HG02678 (cell line): ENCODE measurements at regions not wholly inside any gene's neighbourhood (a gene's known extent, or its start where the extent isn't known, plus 50 kb on each side); places are given as distances from the start of the nearest gene placed in this dataset.
"Not testable (repeated sequence)": the region's sequence is repeated elsewhere in the genome, so short reads cannot be mapped to it uniquely, and the experiment has no call there.

Experiments
- ATAC-seq: cut with Tn5 transposase; IDR thresholded peaks from one replicate; pipeline ENCODE4 v1.9.1; 2021; ENCODE audit warnings: mild to moderate bottlenecking, moderate library complexity; ENCODE audit not compliant: unreplicated experiment

DNA sequence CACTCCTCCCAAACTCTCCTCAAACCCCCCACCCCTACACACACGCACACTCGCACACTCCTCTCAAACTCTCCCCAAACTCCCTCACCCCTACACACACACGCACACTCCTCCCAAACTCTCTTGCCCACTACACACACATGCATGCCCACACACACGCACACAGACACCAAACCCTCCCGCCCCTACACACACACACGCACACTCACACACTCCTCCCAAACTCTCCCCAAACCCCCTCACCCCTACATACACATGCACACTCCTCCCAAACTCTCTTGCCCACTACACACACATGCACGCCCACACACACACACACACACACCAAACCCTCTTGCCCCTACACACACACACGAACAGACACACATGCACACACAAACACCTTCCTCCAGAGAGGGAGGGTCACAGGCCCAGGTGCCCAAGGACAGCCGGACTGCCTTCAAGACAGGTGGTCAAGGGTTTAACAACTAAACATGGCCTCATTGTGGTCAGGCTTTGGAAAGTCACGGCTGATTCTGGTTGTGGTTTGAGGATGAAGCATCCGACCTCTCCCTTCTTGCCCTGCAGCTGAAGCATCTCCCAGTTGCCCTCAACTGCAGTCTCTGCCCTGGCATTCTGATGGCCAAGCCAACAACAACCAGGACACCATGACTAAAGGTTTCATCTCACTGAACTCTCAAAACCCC is 72.3 kb upstream of the SNTG2 start:
- no peak for ATAC-seq

DNA sequence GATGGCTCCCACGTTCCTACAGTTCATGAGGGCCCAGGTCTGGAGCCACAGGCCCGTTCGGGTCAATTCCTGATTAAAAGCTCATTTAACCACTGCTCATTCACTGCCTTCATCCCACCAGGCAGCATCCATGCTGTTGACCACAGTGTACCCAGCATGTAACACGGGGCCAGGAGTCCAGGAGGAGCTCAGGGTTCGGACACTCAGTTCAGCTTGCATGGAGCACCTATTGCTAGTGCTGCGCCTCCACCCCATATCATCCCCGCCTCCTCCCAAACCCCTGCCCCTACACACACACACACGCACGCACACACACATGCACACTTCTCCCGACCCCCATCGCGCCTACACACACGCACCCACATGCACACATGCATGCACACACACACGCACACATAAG is 72.9 kb upstream of the SNTG2 start:
- no peak for ATAC-seq

DNA sequence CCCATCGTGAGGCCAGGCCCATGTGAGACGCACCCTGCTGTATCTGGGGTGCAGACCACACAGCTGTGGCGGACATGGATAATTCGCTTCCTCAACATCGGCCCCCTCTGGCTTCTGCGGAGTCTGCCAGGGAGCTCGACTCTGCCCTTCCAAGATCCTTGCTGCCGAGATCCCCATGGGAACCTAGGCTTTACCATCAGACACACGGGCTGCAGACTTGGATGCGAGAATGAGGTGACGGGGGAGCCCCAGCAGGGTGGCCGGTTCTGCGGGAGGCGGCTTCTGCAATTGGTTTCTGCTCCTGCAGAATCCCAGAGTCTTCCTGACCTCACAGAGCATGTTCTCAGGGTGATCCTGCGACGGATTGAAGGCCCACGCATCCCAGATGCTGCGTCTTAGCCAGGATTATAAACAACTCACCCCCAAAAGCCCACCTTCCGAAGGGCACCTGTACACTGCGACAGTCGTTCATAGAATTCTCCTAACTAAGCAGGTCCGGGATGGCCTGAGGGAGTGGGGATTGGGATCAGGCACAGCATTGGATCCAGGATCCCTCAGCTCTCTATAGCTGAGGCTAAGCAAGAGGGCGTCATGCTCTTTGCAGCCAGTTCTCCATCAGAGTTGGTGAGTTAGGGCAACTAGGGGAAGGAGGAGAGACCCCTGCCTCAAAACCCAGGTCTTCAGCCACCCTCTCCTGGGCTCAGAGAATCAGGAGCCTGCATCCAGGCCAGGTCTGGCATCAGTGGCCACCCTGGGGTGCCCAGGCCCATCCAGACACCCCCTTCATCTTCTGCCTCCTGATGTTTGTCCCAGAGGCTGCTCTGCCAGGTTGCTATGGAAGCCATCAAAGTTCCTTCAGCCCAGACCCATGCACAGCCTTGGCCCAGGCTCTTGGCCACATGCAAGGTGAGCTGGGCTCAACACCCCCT is 74.7 kb upstream of the SNTG2 start:
- ATAC-seq, result no peak

DNA sequence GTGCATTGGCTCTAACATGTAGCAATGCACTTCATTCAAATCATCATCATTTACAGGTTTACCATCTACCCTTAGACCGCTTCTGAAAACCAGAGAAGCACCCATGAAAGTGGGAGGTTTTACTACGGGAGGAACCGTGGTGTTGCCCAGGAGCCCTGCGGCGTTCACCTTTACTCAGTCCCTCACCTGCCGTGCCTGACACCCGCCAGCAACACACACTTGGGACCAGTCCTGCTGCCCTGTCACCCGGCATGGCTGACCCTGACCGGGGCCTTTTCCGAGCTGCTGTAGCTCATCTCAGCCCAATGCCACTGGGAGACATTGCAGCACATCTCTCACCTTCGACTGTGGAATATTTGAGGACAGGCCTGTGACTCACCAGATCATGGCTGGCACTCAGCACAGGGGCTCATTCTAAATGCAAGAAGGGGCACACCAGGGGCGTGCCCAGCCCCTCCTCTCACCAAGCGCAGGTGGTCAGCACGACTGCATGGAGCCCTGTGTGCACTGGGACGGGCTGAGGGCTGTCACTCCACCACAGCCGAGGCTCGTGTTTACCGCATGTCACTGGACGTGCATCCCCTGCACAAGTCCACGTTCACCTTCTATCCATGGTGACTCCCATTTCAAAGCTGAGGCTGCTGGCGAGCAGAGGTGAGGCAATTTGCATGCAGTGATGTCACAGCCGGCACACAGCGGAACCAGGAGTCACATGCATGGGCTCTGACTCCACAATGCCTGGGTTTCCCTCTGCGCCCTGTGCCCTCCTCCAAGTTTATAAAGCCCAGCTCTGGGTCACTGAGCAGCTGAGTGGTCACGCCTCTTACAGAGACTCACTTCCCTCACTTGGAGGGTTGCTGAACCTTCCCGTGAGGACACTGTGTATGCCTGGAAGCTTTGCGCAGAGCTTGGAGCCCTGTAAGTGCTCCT is 76.7 kb upstream of the SNTG2 start:
- ATAC-seq, result no peak

DNA sequence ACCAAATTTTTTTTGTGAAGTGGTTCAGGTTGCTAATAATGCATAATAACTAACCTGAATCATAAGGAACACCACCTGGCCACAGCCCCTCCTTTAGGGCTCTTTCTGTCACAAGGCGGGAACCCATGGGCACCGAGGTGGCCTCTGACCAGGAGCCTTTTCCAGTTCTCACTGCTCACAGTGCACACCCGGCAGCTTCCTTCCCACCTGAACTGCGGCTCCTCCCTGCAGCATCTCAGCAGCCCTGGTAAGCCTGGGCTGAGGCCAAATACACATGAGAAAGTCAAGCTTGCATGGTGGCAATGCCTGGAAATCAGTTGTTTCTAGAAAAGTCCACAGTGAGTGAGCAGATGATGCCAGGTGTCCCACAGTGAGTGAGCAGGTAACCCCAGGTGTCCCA is 77.6 kb upstream of the SNTG2 start:
- no peak for ATAC-seq

DNA sequence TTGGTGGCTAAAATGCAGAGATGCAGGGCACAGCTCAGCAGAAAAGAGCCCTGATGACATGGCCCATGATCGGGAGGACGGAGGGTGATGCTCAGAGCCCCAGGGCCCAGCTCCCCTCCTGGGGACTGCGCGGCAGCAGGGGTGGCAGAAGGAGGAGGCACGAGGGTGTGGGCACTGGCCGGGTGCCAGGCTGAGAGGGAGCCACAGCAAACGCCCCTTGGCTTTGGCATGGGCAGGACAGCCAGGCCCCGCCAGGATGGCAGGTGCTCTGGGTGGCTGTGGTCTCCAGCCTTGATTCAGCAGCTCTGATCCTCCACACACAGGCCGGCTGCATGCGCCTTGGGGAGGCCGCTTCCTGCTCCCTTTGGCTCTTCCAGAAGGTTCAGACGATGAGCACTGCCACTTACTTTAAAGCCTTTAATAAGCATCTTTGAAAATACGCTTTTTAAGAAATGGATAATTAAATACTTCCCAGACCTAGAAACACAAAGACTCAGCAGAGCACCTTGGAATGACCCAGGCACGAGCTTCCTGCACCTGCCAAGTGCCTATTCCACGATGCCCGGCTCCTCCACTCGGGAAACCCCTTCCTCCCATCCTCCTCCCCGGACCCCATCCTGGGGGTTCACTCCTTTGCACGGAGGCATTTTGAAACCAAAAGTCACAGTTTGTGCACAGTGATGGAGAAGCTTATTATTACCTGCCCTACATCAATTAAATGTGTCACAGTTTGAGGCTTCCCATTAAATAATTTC is 78.5 kb upstream of the SNTG2 start:
- no peak for ATAC-seq

DNA sequence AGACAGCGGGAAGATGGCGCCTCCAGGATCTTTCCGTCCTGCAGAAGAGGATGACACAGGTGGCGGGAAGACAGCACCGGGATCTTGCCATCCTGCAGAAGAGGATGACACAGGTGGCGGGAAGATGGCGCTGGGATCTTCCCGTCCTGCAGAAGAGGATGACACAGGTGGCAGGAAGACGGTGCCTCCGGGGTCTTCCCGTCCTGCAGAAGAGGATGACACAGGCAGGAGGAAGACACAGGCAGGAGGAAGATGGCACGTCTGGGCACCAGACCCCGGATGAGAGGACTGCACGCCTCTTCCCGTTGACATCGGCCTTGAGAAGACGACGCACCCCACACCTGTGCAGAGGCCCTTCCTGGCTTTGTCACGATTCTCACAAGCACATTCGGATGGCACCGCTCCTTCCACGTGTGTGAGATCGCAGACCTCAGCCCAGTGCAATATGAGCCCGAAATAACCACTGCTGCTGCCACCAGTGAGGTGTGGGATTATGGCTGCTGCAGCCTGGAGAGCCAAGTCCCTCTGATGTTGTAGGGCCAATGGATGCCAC is 79.4 kb upstream of the SNTG2 start:
- no peak for ATAC-seq

DNA sequence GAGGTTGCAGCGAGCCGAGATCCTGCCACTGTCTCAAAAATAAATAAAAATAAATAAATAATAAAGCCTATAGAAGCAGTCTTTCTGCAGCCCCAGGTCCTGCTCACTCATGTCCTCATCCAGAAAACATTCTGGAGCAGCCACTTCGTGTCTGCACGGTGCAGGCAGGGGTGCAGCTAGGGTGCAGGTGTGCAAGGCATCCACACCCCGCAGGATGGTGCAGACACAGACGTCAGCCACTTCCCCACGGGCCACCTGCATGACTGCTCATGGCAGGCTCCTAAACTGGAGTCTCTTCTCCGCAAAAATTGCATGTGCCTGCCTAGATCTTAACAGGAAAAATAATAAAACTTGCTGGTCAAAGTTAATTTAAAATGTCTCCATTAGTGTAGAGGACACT is 80.2 kb upstream of the SNTG2 start:
- ATAC-seq, result no peak

DNA sequence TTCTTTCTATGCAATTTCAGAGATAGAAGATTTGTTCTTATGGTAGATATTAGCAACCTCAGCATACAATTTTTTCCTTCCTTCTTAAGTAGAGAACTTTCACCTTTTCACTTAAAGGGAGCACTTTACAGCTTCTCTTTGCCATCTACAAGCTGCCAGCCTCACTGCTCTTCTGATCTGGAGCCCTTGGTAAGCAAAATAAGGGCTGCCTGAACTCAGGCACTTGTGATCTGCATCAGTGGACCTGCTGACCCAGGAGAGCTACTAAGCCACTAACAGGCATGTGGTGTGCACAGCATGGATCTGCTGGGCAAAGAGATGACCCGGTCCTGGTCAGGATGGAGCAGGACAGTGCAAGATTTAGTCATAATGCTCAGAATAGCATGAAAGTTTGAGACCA is 80.8 kb upstream of the SNTG2 start:
- ATAC-seq, result no peak

DNA sequence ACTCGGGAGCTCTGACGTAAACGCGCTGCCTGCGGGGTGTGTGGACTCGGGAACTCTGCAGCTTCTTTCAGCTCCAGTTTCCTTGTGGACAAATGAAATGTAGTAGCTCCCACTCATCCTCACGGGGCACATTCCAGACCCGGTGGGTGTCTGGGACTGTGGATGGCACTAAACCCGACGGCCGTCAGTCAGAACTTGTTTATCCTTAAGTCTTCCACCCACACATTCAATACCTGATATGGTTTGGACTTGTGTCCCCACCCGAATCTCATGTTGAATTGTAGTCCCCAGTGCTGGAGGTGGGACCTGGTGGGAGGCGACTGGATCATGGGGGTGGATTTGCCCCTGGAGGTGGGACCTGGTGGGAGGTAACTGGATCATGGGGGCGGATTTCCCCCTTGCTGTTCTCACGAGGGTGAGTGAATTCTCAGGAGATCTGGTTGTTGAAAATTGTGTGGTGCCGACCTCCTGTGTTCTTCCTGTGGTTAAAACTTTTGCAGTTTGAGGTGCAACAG is 81.2 kb upstream of the SNTG2 start:
- ATAC-seq, result no peak

DNA sequence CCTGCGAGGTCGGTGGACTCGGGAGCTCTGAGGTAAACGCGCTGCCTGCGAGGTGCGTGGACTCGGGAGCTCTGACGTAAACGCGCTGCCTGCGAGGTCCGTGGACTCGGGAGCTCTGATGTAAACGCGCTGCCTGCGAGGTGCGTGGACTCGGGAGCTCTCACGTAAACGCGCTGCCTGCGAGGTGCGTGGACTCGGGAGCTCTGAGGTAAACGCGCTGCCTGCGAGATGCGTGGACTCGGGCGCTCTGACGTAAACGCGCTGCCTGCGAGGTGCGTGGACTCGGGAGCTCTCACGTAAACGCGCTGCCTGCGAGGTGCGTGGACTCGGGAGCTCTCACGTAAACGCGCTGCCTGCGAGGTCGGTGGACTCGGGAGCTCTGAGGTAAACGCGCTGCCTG is 81.8 kb upstream of the SNTG2 start:
- not testable (repeated sequence) for ATAC-seq

DNA sequence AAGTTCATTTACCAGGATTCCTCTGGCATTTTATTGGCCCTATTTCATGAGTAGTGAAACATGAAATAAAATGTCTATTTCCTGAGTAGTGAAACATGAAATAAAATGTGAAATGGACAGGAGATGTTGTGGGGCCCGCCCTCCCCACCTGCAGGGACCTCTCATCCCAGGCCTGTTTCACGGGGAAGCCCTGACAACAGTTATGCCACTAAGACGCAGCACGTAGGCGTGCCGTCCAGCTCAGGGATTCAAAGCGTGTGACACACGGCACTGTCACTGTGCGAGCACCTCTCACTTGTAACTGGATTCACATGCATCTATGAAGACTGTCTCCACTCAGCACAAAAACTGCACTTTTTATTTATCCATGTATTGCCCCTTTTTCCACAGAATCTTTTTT is 83.4 kb upstream of the SNTG2 start:
- ATAC-seq, result no peak

DNA sequence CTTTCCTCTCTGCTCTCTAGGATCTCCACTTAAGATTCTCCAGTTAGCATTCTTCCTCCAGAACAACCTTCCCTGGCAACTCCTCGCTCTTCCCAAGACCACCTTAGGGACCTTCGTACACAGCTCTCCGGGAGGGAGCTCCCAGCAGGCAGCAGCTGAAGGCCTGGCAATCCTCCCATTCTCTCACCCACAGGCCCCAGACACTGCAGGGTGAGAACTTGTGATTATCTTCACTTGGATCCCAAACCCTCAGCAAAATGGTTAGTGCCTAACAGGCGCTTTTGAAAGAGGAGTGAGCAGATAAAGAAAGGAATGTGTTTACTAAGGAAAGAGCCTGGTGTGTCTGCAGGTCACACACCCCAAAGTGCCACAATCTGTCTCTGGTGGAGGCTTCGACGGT is 83.8 kb upstream of the SNTG2 start:
- no peak for ATAC-seq

DNA sequence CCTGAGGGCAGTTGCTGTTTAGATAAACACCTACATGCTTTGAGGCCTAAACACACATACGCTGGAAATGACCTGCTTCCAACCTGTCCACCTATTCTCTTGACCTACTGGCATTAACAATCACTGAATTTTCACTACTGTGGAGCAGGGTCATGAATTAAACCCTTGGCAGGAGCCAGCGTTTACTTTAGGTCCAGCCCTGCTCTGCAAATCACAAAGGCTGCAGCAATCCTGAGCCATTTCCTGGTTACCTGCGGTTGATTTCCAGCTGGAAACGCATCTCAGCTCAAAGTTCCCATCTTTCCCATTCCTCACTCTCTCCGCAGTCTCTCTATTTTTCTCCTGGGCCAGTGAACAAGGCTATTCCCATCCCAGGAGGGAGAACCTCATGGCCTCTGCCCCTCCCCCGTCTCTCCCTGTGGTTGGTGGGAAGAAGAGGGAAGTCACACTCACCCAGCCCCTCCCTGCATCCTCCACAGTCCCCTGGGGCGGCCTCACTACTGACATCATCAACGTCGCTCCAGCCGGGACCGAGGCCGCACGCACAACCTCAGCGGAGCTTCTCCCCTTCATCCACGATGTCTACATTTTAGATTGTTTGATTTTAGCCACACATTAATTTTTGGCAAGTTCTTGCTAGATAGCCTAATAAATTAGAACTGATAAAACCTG is 84.5 kb upstream of the SNTG2 start:
- ATAC-seq, result no peak

DNA sequence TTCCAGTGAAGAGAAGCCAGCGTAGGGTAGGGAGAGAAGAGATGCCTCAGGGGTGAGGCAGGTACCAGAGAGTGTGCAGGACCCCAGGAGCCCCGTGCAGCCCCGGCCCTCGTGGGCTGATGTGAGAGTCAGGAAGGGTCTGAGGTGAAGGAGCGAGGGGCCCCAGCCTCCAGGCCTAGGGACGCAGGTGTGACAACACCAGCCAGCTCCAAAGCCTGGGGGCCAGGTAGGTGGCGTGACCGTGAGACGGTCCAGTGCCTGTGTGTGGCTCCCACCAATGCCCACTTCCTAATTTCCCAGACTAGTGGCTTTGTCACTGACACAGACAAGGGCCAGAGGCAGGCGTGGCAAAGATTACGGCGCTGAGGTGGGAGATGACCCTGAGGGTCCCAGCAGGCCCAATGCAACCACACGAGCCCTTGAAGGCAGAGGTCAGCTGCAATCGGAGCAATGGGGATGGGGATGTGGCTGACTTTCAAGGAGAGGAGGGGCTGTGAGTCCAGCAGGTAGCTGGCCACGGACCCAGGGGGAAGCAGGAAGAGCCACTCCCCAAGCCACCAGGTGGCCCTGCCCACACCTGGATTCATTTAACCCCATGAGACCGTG is 86.0 kb upstream of the SNTG2 start:
- no peak for ATAC-seq

DNA sequence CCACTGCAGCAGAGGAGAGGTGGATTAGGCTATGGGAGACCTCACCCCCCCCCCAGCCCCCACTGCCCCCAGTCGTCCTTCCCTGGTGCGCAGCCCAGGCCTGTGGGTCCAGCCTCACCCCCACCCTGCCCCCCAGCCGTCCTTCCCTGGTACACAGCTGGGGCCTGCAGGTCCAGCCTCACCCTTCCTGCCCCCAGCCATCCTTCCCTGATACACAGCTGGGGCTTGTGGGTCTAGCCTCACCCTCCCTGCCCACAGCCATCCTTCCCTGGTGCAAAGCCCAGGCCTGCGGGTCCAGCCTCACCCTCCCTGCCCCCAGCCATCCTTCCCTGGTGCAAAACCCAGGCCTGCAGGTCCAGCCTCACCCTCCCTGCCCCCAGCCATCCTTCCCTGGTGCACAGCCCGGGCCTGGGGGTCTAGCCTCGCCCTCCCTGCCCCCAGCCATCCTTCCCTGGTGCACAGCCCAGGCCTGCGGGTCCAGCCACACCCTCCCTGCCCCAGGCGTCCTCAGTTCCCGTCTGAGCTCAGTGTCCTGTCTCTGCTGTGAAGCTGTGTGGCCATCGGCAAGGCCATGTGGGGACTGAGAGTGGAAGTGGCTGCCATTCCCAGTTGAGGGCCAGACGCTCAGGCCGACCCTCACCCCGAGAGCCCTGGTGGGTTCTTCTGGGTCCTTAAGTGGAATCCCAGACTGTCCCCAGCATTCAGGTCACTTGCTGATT is 86.8 kb upstream of the SNTG2 start:
- no peak for ATAC-seq

DNA sequence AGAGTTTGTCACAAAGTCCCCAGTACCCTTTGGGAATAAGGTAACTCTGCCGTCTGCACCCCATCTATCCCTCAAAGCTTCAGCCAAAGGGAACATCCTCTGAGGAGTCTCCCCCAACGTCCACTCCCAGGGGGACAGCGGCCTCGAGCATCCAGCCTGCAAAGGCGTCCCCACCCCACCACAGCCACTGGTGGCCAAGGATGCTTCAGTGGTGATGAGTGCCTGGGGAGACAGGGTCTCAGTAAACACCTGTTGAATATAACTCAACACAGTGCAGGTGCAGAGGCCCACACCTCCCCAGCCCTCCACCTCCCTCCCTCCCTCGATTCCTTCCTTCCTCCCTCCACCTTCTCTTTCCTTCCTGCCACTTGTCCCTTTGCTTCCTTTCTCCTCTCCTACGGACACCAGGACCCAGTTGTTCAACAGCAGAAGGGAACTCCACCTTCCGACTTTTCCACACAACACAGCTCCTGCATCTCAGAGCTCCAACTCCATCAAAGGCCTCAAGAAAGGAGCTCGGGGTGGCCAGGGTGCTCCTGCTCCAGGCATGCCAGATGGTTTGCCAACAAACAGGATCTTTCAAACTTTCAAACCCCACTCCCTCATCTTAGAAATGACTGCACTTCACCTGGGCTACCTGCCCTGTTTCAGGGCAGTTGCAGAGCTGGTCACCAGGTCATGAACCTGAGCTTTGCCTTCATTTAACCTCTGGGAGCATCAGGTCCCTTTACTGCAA is 87.8 kb upstream of the SNTG2 start:
- no peak for ATAC-seq

DNA sequence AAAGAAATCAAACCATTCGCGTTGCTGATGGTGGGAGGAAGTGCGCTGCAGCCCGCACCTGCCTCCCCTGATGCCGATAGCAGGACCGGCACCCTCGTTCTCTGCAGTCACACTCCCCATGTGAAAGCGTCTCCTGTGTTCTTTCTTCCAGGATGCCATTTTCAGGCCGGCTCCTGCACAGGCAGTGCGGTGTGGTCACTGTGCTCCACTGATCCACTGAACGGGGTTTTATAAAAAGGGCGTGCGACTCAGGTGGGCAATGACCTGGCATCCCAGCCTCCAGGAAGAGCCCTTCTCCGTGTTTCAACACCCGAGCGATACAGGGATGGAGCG is 88.3 kb upstream of the SNTG2 start:
- no peak for ATAC-seq
